ENCODE measurements at regions not wholly inside any gene's neighbourhood (a gene's known extent, or its start where the extent isn't known, plus 50 kb on each side); places are given as distances from the start of the nearest gene placed in this dataset.

GRCh38 chr1:67605209-67605780 lies 79.7 kb upstream of the GADD45A start:
- H3K27me3 ChIP-seq (ENCODE audit: control insufficient read depth in 1 of 2, insufficient read depth in 2 of 2, low read length in 2 of 2) = no peaks in the 10 kb centered on the region
- no peak for DNase-seq
- H3K27me3 Mint-ChIP-seq = no peaks in the 10 kb centered on the region
- no peaks in the 10 kb centered on the region for H3K36me3 ChIP-seq (ENCODE audit: insufficient read depth, low read length)
- H3K4me3 Mint-ChIP-seq = no peak overlapping the region
- ChIA-PET POLR2A (no interaction called here), CTCF (no interaction called here)
- no peaks in the 10 kb centered on the region for H3K36me3 Mint-ChIP-seq (ENCODE audit: low read depth)
- H3K27ac Mint-ChIP-seq = no peak overlapping the region
- TF ChIP-seq CTCF (IDR thresholded peaks at IDR 0.05) = no peak
- ATAC-seq (ENCODE audit: poor library complexity) = no peak
- no peaks in the 10 kb centered on the region for H3K9me3 Mint-ChIP-seq
- H3K4me1 Mint-ChIP-seq (ENCODE audit: low read depth) = peaks cover 8% of the 10 kb centered on the region
- H3K27ac ChIP-seq (ENCODE audit: low read depth in 1 of 2, low read length in 2 of 2) = no peak overlapping the region
- no peaks in the 10 kb centered on the region for H3K9me3 ChIP-seq (ENCODE audit: control insufficient read depth in 1 of 2, insufficient read depth in 1 of 2, low read length in 2 of 2)
- no peak overlapping the region for H3K4me3 ChIP-seq (ENCODE audit: low read length)
- H3K4me1 ChIP-seq (ENCODE audit: insufficient read depth, low read length) = peaks cover 3% of the 10 kb centered on the region
- intact Hi-C loops (cut with DNase I, micrococcal nuclease) = no loop called here

- Mint-ChIP-seq H3K4me3 (no peak overlapping the region), H3K4me1 (ENCODE audit: low read depth) (peaks cover 8% of the 10 kb centered on the region), H3K27ac (no peak overlapping the region), H3K9me3 (no peaks in the 10 kb centered on the region), H3K36me3 (ENCODE audit: low read depth) (no peaks in the 10 kb centered on the region), H3K27me3 (no peaks in the 10 kb centered on the region)
- H3K27ac ChIP-seq (ENCODE audit: low read depth in 1 of 2, low read length in 2 of 2) = no peak overlapping the region
- H3K9me3 ChIP-seq (ENCODE audit: control insufficient read depth in 1 of 2, insufficient read depth in 1 of 2, low read length in 2 of 2) = no peaks in the 10 kb centered on the region
- CTCF ChIA-PET = no interaction called here
- no peak overlapping the region for H3K4me3 ChIP-seq (ENCODE audit: low read length)
- H3K4me1 ChIP-seq (ENCODE audit: insufficient read depth, low read length) = peaks cover 3% of the 10 kb centered on the region
- no peak for DNase-seq
- intact Hi-C loops (cut with DNase I, micrococcal nuclease) = no loop called here
- H3K27me3 ChIP-seq (ENCODE audit: control insufficient read depth in 1 of 2, insufficient read depth in 2 of 2, low read length in 2 of 2) = no peaks in the 10 kb centered on the region
- no peak for TF ChIP-seq CTCF (IDR thresholded peaks at IDR 0.05)
- POLR2A ChIA-PET = no interaction called here
- H3K36me3 ChIP-seq (ENCODE audit: insufficient read depth, low read length) = no peaks in the 10 kb centered on the region
- no peak for ATAC-seq (ENCODE audit: poor library complexity)
Observed at GRCh38 chr1:67607286-67607685, 77.7 kb upstream of the GADD45A start.

DNA sequence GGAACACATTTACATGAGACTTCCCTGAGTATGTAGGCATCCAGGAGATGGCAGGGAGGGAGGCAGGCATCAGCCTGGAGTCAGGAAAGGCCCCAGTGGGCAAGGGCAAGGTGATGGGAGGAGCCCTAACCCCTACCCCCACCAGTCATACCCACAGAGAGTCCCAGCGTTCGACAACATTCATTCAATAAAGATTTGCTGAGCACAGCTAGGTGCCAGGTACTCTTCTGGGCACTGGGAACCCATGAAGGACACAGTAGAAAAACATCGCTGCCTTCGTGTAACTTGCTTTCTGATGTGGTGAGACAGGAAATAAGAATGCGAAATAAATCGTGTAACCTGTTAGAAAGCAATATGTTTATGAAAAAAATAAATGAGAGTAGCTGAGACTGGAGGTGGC lies 77.3 kb upstream of the GADD45A start:
- Histone ChIP-seq H3K4me3 (ENCODE audit: low read length) (no peak overlapping the region), H3K36me3 (ENCODE audit: insufficient read depth, low read length) (no peaks in the 10 kb centered on the region), H3K27ac (ENCODE audit: low read depth in 1 of 2, low read length in 2 of 2) (no peak overlapping the region), H3K9me3 (ENCODE audit: control insufficient read depth in 1 of 2, insufficient read depth in 1 of 2, low read length in 2 of 2) (no peaks in the 10 kb centered on the region), H3K4me1 (ENCODE audit: insufficient read depth, low read length) (peaks cover 3% of the 10 kb centered on the region), H3K27me3 (ENCODE audit: control insufficient read depth in 1 of 2, insufficient read depth in 2 of 2, low read length in 2 of 2) (no peaks in the 10 kb centered on the region)
- Mint-ChIP-seq H3K27ac (no peak overlapping the region), H3K36me3 (ENCODE audit: low read depth) (no peaks in the 10 kb centered on the region), H3K9me3 (no peaks in the 10 kb centered on the region), H3K27me3 (no peaks in the 10 kb centered on the region), H3K4me1 (ENCODE audit: low read depth) (peaks cover 8% of the 10 kb centered on the region), H3K4me3 (no peak overlapping the region)
- ChIA-PET POLR2A (no interaction called here), CTCF (no interaction called here)
- DNase-seq (peak in 1 of 14 experiments; percentile 2), ATAC-seq (ENCODE audit: poor library complexity) (peak; percentile 68)
- intact Hi-C loops (cut with DNase I, micrococcal nuclease) = no loop called here
- TF ChIP-seq CTCF (IDR thresholded peaks at IDR 0.05) = no peak

All from CD4-positive, alpha-beta T cell (primary cell).